ENCODE measurements at regions not wholly inside any gene's neighbourhood (a gene's known extent, or its start where the extent isn't known, plus 50 kb on each side); places are given as distances from the start of the nearest gene placed in this dataset.

GRCh38 chr20:43859994-43860393 lies 54.7 kb upstream of the TOX2 start:
- no peak for DNase-seq
- Histone ChIP-seq H3K36me3 (no peaks in the 10 kb centered on the region), H3K9me3 (no peaks in the 10 kb centered on the region), H3K4me3 (no peak overlapping the region), H3K27me3 (peaks cover 0 to 3% (median 0%) of the 10 kb centered on the region in 9 donors), H3K27ac (no peak overlapping the region), H3K4me1 (peaks cover 0 to 3% (median 0%) of the 10 kb centered on the region in 12 donors)
- WGBS, 4 donors: 83 to 88% (median 87%) methylated on average over 1 of the region's 1 CpG
- ATAC-seq: no peak
- intact Hi-C loops (cut with DNase I): no loop called here
- no peak for TF ChIP-seq POLR2A (IDR thresholded peaks at IDR 0.05)
- no peak for TF ChIP-seq CTCF (IDR thresholded peaks at IDR 0.05)

GRCh38 chr20:43857932-43858331 lies 56.7 kb upstream of the TOX2 start:
- Histone ChIP-seq H3K4me3 (no peak overlapping the region), H3K9me3 (no peaks in the 10 kb centered on the region), H3K36me3 (no peaks in the 10 kb centered on the region), H3K27ac (no peak overlapping the region), H3K27me3 (peaks cover 0 to 3% (median 0%) of the 10 kb centered on the region in 9 donors), H3K4me1 (no peaks in the 10 kb centered on the region)
- 69 to 84% (median 74%) methylated on average over 1 of the region's 1 CpG for WGBS, 4 donors
- intact Hi-C loops (cut with DNase I): no loop called here
- DNase-seq (no peak), ATAC-seq (no peak)
- TF ChIP-seq POLR2A (IDR thresholded peaks at IDR 0.05) (no peak), CTCF (IDR thresholded peaks at IDR 0.05) (no peak)

GRCh38 chr20:43857127-43857526 lies 57.5 kb upstream of the TOX2 start:
- Histone ChIP-seq H3K9me3 (no peaks in the 10 kb centered on the region), H3K36me3 (no peaks in the 10 kb centered on the region), H3K4me1 (no peaks in the 10 kb centered on the region), H3K4me3 (no peak overlapping the region), H3K27me3 (peaks cover 0 to 3% (median 0%) of the 10 kb centered on the region in 9 donors), H3K27ac (no peak overlapping the region)
- no peak for TF ChIP-seq CTCF (IDR thresholded peaks at IDR 0.05)
- TF ChIP-seq POLR2A (IDR thresholded peaks at IDR 0.05): no peak
- intact Hi-C loops (cut with DNase I): no loop called here
- DNase-seq (no peak), ATAC-seq (no peak)

GRCh38 chr20:43855803-43856202 lies 58.8 kb upstream of the TOX2 start:
- Histone ChIP-seq H3K4me1 (no peaks in the 10 kb centered on the region), H3K36me3 (no peaks in the 10 kb centered on the region), H3K9me3 (no peaks in the 10 kb centered on the region), H3K4me3 (no peak overlapping the region), H3K27me3 (peaks cover 0 to 3% (median 0%) of the 10 kb centered on the region in 9 donors), H3K27ac (no peak overlapping the region)
- ATAC-seq: no peak
- DNase-seq: no peak
- TF ChIP-seq CTCF (IDR thresholded peaks at IDR 0.05) (no peak), POLR2A (IDR thresholded peaks at IDR 0.05) (no peak)
- 68 to 87% (median 84%) methylated on average over 1 of the region's 1 CpG for WGBS, 4 donors
- intact Hi-C loops (cut with DNase I): no loop called here

Measured in heart left ventricle (tissue), 16 donors.